NOMO-1 treated with DMSO at 0.1 percent for 48 hours (cell line): ENCODE measurements at regions not wholly inside any gene's neighbourhood (a gene's known extent, or its start where the extent isn't known, plus 50 kb on each side); places are given as distances from the start of the nearest gene placed in this dataset.

Experiments
- DNase-seq: peaks from one replicate; lab custom pipeline; 2025; ENCODE audit not compliant: unreplicated experiment; lab: John Stamatoyannopoulos, UW

- no peak for DNase-seq
Observed at GRCh38 chr6:99219788-99220187, 129.7 kb downstream of the FAXC start.

DNA sequence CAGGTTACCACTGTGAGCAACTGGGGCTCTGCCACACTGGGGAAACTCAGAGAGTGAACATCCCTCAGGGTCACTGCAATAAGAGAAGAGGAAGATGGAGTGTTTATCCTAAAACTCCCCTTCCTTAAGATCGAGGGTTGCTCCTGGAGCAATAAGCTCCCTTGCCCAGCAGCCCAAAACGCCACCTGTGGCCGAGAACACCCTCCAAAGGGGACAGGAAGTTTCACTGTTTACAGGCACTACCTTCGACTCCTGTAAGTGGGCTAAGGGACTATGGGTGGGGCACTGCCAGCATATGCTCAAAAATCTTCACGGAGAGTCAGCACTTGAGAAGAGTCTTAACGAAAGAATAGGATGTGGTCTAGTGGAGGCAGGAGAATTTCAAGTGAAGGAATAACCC lies 132.5 kb downstream of the FAXC start:
- DNase-seq: no peak

DNA sequence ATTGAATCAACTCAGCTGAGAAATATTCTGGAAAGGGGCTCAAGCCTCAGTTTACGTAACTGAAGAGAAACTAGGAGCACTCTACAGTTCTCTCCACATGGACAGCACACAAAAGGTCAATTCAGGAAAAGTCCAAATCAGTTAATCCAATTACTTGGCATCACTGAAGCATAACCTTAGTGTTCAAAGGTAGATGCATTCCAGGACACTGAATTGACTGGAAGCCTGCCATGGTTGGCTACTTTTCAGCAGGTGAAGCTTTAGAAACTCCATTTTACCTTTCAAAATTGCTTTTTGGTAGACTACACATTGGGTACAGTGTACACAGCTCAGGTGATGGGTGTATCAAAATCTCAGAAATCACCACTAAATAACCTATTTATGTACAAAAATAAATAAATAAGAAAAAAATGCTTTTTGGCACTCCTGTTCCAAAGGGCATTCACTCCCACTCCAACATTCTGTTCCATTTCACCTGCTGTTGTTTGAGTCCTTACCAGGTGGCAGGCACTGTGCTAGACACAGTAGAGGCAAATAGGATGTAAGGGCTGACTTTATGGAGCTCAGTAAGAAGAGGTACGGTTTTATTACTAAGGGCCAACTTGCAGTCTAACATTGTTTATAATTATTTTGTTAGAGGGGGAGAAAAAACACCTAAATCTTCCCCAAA lies 153.4 kb downstream of the FAXC start:
- DNase-seq: no peak

DNA sequence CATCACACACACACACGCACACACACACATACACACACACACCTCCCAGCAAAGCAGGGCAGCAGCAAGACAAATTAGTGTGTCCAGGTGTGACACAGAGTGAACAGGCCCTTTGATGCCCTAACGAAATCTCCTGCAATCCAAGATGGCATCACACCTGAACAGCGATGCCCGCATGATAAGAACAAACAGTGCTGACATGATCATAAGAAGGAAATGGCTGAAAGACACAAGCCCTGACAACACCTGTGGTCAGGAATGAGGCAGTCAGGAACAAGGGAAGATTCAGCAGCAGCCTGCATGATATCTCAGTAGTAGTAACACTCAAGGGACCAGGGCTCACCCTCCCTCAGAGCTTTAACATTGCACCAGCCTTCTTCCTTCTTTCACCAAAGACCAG lies 156.9 kb downstream of the FAXC start:
- no peak for DNase-seq

DNA sequence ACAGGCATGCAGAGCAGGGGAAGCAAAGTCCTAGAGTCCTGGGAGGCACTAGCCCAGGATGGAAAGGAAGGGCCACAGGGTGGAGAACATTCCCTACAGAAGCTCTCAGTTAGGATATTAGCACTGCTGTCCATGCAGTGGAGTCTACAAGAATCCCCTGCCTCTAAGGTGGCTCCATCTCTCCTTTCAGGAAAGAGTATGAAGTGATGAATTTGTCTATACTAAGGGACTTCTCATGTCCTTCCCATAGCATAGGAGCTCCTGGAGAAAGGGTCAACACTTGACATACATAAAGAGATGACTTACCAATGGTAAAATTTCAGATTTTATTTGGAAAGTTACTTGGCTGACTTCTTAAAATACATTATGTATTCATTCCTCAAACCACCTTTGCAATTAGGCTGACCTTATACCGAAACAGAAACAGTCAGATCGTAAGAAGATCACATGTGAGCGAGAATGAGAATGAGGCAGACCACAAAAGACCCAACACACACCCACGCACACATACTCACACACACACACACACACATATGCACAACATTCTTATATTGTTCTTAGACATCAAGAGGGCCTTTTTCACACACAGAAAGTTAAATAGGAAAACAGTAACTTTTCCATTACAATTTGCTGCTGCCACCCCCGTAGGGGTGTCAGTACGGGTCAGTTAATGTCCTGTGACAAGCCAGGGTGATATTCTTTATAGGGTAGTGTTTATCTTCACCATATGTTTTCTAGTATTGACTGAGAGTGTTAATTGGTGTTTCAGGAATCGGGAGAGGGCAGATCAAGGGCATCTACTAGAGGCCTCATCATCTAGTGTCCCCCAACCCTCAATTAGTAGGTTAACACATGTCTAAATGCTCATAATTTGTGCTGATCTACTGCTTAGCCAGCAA lies 159.4 kb downstream of the FAXC start:
- DNase-seq: no peak

DNA sequence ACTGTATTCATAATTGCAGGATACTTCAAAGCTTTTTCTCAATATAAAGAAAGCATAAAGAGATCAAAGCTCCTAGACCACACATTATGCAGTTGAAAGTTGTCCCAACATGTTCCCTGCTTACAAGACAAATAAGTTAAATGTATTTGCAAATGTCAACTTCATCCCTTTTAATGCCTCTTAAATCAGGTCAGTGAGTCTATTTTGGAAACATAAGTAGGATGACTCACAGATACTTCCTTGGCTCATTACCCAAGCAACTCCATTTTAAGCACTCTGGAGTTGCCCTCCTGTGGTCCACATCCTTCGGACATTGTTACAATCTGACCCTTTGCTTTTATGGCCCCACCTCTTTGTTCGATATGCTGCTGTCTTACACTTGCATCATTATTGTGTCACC lies 162.0 kb downstream of the FAXC start:
- DNase-seq: no peak

DNA sequence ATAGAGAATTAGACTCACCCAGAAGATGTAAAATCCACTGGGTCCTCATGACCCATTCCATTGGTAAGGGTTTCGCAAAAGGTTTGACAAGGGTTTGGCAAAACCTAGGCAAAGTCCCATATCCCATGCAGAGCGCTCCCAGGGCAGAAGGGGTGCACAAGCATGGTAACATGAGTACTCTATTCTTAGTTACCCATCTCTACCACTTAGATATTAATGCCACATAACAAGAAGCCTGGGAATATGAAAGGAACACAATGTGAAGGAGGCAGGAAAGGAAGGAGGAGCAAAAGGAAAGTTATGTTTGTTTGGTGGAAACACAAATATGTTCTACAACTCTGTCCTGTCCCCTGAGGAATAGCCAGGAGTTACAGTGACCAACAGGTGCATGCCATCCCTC lies 163.1 kb downstream of the FAXC start:
- no peak for DNase-seq

GRCh38 chr6:99185525-99185924 lies 163.9 kb downstream of the FAXC start:
- DNase-seq: no peak

- DNase-seq: no peak
Observed at GRCh38 chr6:99184696-99185095, 164.8 kb downstream of the FAXC start.

GRCh38 chr6:99183066-99183465 lies 166.4 kb downstream of the FAXC start:
- no peak for DNase-seq

GRCh38 chr6:99181174-99181573 lies 168.3 kb downstream of the FAXC start:
- DNase-seq: no peak

GRCh38 chr6:99178168-99178567 lies 171.3 kb downstream of the FAXC start:
- no peak for DNase-seq

DNA sequence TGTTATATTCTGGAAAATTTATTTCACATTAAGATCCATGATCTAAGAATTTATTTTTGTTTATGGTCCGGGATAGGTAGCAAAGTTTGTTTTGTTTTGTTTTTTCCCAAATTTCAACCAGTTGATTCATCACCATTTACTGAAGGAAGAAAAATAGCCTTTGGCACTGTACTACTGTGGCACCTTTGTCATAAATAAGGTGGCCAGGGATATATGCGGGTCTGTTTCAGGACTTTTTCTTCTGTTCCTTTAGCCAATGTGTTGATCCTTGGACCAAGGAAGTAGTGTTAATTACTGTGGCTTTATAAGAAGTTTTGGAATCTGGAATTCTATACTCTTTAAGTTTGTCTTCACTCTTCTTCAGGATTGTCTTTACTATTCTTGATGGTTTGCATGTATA lies 171.7 kb downstream of the FAXC start:
- no peak for DNase-seq

GRCh38 chr6:99165838-99166237 lies 183.6 kb downstream of the FAXC start:
- DNase-seq: no peak

DNA sequence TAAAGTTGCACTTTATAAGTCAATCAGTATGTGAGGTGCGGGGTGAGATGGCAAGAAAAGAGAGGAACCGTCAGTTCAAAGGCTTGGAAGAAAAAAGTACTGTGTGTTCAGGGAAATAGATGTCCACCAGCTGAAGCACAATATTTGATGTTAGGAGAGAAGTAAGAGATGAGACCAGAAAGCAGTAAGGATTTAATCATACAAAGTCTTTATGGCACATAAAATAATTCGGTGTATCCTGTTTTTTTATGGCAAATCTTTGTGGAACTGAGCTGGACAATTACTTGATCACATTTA lies 197.2 kb downstream of the FAXC start:
- DNase-seq: no peak

- no peak for DNase-seq
Observed at GRCh38 chr6:99151634-99152346, 197.7 kb downstream of the FAXC start.

DNA sequence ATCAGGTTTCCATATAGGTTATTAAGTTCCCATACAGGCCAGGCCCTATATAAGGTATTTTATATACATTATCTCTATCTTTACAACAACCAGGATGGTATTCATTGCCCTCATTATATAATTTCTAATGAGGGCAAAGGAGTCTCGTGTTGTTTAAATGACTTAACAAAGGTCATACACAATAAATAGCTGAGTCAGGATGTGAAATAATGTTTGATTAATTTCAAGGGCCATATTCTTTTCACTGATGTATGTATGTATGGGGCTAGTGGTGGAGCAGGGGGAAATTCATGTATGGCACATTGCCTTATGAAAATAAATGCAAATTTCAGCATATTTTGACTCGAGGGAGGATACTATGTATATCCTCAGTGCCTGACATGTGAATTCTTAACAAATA lies 200.7 kb downstream of the FAXC start:
- DNase-seq: no peak

DNA sequence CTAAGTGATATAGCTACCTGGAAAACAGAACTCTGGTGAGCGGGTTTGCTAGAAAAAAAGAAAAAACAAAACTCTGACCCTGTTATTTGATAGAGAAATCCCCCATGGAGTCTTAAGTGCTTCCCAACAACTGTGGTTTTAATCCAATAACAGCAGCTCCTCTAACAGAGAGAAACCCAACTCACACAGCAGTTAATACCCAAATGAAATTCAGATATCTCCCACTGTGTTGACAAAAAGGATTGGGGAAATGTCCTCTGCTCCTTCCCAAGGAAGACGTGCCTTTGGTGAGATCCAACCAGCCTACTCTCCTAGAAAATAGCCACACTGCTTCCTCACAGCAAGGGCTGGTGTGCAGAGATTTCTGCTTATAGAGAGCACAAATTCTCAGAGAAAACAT lies 200.4 kb upstream of the FBXL4 start:
- no peak for DNase-seq

GRCh38 chr6:99147206-99147605 lies 199.5 kb upstream of the FBXL4 start:
- DNase-seq: no peak

DNA sequence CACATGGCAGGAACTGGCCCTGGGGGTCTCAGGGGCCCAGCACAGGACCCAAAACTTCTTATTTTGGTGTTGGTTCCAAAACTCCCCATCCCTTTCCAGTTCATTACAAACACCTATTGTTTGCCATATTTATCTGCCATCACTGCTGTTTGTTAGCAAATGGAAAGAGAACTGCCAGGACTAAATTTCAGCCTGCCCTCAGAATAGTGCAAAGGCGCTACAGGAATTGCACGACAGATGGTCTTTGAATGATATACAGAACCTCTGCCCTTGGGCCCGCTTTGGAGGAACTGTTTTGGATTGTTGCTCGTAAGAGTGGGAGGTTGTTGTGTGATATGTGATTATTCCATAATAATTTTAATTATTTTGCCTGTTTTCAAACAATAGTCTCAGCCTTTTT lies 199.0 kb upstream of the FBXL4 start:
- no peak for DNase-seq

- no peak for DNase-seq
Observed at GRCh38 chr6:99145738-99146137, 198.0 kb upstream of the FBXL4 start.
